GM23338 (cell line): ENCODE measurements at regions not wholly inside any gene's neighbourhood (a gene's known extent, or its start where the extent isn't known, plus 50 kb on each side); places are given as distances from the start of the nearest gene placed in this dataset.

Experiments used
- ATAC-seq: fragments of 200-7000 bp; cut with Tn5 transposase; 3 replicates; pipeline ENCODE4 v1.9.1; 2020
- DNase-seq: peaks from one replicate; pipeline ENCODE4 v3.0.0-alpha.2; 2015; ENCODE audit warnings: low spot score
- H2AFZ ChIP-seq: fragments of 200-600 bp; sonication (generic); 2 replicates; pipeline ENCODE4 v1.8.0; 2016; ENCODE audit warnings: antibody characterized with exemption, mild to moderate bottlenecking, moderate library complexity
- H3F3A ChIP-seq: fragments of 200-600 bp; sonication (generic); replicated peaks from 2 replicates; pipeline ENCODE4 v1.8.0; 2017; ENCODE audit warnings: antibody characterized with exemption, mixed run types, low read depth
- H3K27ac ChIP-seq: fragments of 200-600 bp; sonication (generic); 2 replicates; pipeline ENCODE4 v1.6.1; 2016; ENCODE audit warnings: low read depth
- H3K27me3 ChIP-seq: fragments of 200-600 bp; sonication (generic); 2 replicates; pipeline ENCODE4 v1.8.0; 2016; ENCODE audit warnings: mild to moderate bottlenecking, mixed run types, moderate library complexity; ENCODE audit not compliant: insufficient read depth
- H3K36me3 ChIP-seq: fragments of 200-600 bp; sonication (generic); 2 replicates; pipeline ENCODE4 v1.8.0; 2016; ENCODE audit warnings: mild to moderate bottlenecking; ENCODE audit not compliant: insufficient read depth
- H3K4me1 ChIP-seq: fragments of 200-600 bp; sonication (generic); 2 replicates; pipeline ENCODE4 v1.8.0; 2016; ENCODE audit warnings: mild to moderate bottlenecking, moderate library complexity; ENCODE audit not compliant: insufficient read depth
- H3K4me2 ChIP-seq: fragments of 200-600 bp; sonication (generic); 2 replicates; pipeline ENCODE4 v1.7.1; 2017; ENCODE audit warnings: mixed run types
- H3K4me3 ChIP-seq: fragments of 200-600 bp; sonication (generic); 2 replicates; pipeline ENCODE4 v1.6.1; 2016; ENCODE audit warnings: mixed run types
- H3K79me2 ChIP-seq: fragments of 200-600 bp; sonication (generic); replicated peaks from 2 replicates; pipeline ENCODE4 v1.8.0; 2017; ENCODE audit warnings: mild to moderate bottlenecking; ENCODE audit not compliant: insufficient read depth
- H3K9me2 ChIP-seq: fragments of 200-600 bp; sonication (generic); 2 replicates; pipeline ENCODE4 v1.8.0; 2017; ENCODE audit not compliant: insufficient read depth
- H4K20me1 ChIP-seq: fragments of 200-600 bp; sonication (generic); replicated peaks from 2 replicates; pipeline ENCODE4 v1.8.0; 2017; ENCODE audit warnings: mild to moderate bottlenecking; ENCODE audit not compliant: insufficient read depth
- H3K27ac Mint-ChIP-seq: 2 replicates; pipeline ENCODE4 v1.8.0; 2020; ENCODE audit warnings: inconsistent platforms, mild to moderate bottlenecking, moderate library complexity, mixed read lengths
- H3K27me3 Mint-ChIP-seq: 3 replicates; pipeline ENCODE4 v1.8.0; 2022; ENCODE audit warnings: low read depth, mild to moderate bottlenecking, moderate library complexity, mixed read lengths, inconsistent platforms; ENCODE audit not compliant: insufficient read depth, poor library complexity
- H3K36me3 Mint-ChIP-seq: 3 replicates; pipeline ENCODE4 v1.8.0; 2021; ENCODE audit warnings: low read depth, mild to moderate bottlenecking, inconsistent platforms, moderate library complexity, mixed read lengths
- H3K4me1 Mint-ChIP-seq: 3 replicates; pipeline ENCODE4 v1.8.0; 2020; ENCODE audit warnings: mild to moderate bottlenecking, inconsistent platforms, mixed read lengths
- H3K4me3 Mint-ChIP-seq: 3 replicates; pipeline ENCODE4 v1.8.0; 2021; ENCODE audit warnings: moderate library complexity, mild to moderate bottlenecking, inconsistent platforms, mixed read lengths
- H3K9me3 Mint-ChIP-seq: 3 replicates; pipeline ENCODE4 v1.8.0; 2020; ENCODE audit warnings: moderate library complexity, mild to moderate bottlenecking, inconsistent platforms, mixed read lengths
- CREB1 ChIP-seq: fragments of 250-450 bp; sonication (Bioruptor Pico); IDR thresholded peaks from 2 replicates; pipeline ENCODE4 v1.5.0; 2020; ENCODE audit warnings: low read depth, mild to moderate bottlenecking, moderate library complexity
- CTCF ChIP-seq, 2 experiments: fragments of 200-600 bp in 1 of 2; sonication (generic) in 1 of 2; conservative IDR thresholded peaks; 2 replicates each; pipeline versions ENCODE4 v1.5.1 to v1.6.1; 2016 to 2017; ENCODE audit warnings: antibody characterized with exemption in 2 of 2, low read depth in 2 of 2, mild to moderate bottlenecking in 2 of 2, moderate library complexity in 1 of 2
- ETS1 ChIP-seq: IDR thresholded peaks from 2 replicates; pipeline ENCODE4 v1.6.1; 2016; ENCODE audit warnings: antibody characterized with exemption
- EZH2 ChIP-seq: fragments of 200-600 bp; sonication (generic); IDR thresholded peaks from one replicate; pipeline ENCODE4 v1.8.0; 2017; ENCODE audit warnings: antibody characterized with exemption, mild to moderate bottlenecking, low read depth; ENCODE audit not compliant: unreplicated experiment
- NANOG ChIP-seq: IDR thresholded peaks from 2 replicates; pipeline ENCODE4 v1.6.1; 2016; ENCODE audit warnings: antibody characterized with exemption, borderline replicate concordance
- ZNF114 ChIP-seq: fragments of 250-450 bp; sonication (Bioruptor Pico); IDR thresholded peaks from 2 replicates; pipeline ENCODE4 v1.5.0; 2020; ENCODE audit warnings: mild to moderate bottlenecking, moderate library complexity
- TF ChIP-seq, protein P1 (sequence below): fragments of 250-450 bp; sonication (Bioruptor Pico); IDR thresholded peaks from 2 replicates; pipeline ENCODE4 v1.5.0; 2020; ENCODE audit warnings: mild to moderate bottlenecking, moderate library complexity

- TF ChIP-seq, protein P1, sequence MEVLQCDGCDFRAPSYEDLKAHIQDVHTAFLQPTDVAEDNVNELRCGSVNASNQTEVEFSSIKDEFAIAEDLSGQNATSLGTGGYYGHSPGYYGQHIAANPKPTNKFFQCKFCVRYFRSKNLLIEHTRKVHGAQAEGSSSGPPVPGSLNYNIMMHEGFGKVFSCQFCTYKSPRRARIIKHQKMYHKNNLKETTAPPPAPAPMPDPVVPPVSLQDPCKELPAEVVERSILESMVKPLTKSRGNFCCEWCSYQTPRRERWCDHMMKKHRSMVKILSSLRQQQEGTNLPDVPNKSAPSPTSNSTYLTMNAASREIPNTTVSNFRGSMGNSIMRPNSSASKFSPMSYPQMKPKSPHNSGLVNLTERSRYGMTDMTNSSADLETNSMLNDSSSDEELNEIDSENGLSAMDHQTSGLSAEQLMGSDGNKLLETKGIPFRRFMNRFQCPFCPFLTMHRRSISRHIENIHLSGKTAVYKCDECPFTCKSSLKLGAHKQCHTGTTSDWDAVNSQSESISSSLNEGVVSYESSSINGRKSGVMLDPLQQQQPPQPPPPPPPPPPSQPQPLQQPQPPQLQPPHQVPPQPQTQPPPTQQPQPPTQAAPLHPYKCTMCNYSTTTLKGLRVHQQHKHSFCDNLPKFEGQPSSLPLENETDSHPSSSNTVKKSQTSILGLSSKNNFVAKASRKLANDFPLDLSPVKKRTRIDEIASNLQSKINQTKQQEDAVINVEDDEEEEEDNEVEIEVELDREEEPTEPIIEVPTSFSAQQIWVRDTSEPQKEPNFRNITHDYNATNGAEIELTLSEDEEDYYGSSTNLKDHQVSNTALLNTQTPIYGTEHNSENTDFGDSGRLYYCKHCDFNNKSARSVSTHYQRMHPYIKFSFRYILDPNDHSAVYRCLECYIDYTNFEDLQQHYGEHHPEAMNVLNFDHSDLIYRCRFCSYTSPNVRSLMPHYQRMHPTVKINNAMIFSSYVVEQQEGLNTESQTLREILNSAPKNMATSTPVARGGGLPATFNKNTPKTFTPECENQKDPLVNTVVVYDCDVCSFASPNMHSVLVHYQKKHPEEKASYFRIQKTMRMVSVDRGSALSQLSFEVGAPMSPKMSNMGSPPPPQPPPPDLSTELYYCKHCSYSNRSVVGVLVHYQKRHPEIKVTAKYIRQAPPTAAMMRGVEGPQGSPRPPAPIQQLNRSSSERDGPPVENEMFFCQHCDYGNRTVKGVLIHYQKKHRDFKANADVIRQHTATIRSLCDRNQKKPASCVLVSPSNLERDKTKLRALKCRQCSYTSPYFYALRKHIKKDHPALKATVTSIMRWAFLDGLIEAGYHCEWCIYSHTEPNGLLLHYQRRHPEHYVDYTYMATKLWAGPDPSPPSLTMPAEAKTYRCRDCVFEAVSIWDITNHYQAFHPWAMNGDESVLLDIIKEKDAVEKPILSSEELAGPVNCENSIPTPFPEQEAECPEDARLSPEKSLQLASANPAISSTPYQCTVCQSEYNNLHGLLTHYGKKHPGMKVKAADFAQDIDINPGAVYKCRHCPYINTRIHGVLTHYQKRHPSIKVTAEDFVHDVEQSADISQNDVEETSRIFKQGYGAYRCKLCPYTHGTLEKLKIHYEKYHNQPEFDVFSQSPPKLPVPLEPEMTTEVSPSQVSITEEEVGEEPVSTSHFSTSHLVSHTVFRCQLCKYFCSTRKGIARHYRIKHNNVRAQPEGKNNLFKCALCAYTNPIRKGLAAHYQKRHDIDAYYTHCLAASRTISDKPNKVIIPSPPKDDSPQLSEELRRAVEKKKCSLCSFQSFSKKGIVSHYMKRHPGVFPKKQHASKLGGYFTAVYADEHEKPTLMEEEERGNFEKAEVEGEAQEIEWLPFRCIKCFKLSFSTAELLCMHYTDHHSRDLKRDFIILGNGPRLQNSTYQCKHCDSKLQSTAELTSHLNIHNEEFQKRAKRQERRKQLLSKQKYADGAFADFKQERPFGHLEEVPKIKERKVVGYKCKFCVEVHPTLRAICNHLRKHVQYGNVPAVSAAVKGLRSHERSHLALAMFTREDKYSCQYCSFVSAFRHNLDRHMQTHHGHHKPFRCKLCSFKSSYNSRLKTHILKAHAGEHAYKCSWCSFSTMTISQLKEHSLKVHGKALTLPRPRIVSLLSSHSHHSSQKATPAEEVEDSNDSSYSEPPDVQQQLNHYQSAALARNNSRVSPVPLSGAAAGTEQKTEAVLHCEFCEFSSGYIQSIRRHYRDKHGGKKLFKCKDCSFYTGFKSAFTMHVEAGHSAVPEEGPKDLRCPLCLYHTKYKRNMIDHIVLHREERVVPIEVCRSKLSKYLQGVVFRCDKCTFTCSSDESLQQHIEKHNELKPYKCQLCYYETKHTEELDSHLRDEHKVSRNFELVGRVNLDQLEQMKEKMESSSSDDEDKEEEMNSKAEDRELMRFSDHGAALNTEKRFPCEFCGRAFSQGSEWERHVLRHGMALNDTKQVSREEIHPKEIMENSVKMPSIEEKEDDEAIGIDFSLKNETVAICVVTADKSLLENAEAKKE (CRISPR knock-in tag) = no peak
Observed at GRCh38 chrX:80266287-80266686, 154.0 kb upstream of the TENT5D start (continued).

DNA sequence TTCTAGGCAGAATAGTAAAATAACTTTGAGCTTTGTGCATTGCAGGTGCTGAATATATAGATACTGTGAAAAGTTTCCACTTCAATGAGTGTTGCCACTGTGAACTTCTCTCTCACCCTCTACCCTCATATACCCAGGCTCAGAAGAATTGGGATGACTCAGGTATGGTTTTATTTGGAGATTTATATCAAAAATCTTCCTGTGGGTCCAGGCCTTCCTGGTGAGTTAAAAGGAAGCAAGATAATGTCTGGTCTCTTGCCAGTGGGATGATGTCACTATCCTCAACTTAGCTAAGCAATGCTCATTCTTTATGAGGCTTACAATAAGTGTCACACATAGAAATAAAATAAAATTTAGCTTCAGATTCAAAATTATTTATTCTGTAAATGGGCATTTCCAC, 153.3 kb upstream of the TENT5D start:
- Histone ChIP-seq H3K27me3 (no peaks in the 10 kb centered on the region), H3K36me3 (no peaks in the 10 kb centered on the region), H2AFZ (no peak overlapping the region), H3K4me2 (no peak overlapping the region), H3K27ac (no peak overlapping the region), H3F3A (no peaks in the 10 kb centered on the region), H3K9me2 (no peaks in the 10 kb centered on the region), H3K79me2 (no peaks in the 10 kb centered on the region), H3K4me1 (no peaks in the 10 kb centered on the region), H4K20me1 (no peaks in the 10 kb centered on the region), H3K4me3 (no peak overlapping the region)
- H3K4me3 Mint-ChIP-seq = no peak overlapping the region
- DNase-seq = no peak
- no peak for ATAC-seq
- H3K4me1 Mint-ChIP-seq = no peaks in the 10 kb centered on the region
- H3K27ac Mint-ChIP-seq = no peak overlapping the region
- no peaks in the 10 kb centered on the region for H3K9me3 Mint-ChIP-seq
- no peaks in the 10 kb centered on the region for H3K36me3 Mint-ChIP-seq
- H3K27me3 Mint-ChIP-seq = no peaks in the 10 kb centered on the region
- TF ChIP-seq CREB1 (CRISPR knock-in tag) (no peak), NANOG (no peak), ZNF114 (CRISPR knock-in tag) (no peak), EZH2 (no peak), CTCF (conservative IDR thresholded peaks at IDR 0.05; ENCODE audit: low read depth in 2 of 2) (no peak), ETS1 (no peak)
- TF ChIP-seq, protein P1 (CRISPR knock-in tag) = no peak
